Mononuclear cell (primary cell): ENCODE measurements at regions not wholly inside any gene's neighbourhood (a gene's known extent, or its start where the extent isn't known, plus 50 kb on each side); places are given as distances from the start of the nearest gene placed in this dataset.

Experiments used
- H3K27me3 ChIP-seq: 2 replicates; pipeline ENCODE4 v1.6.0; 2011; ENCODE audit warnings: low read length, control low read depth; ENCODE audit not compliant: insufficient read depth
- H3K4me1 ChIP-seq: 2 replicates; pipeline ENCODE4 v1.5.1; 2011; ENCODE audit warnings: mild to moderate bottlenecking, low read length, control low read depth; ENCODE audit not compliant: insufficient read depth
- H3K4me3 ChIP-seq: 2 replicates; pipeline ENCODE4 v1.5.1; 2011; ENCODE audit warnings: mild to moderate bottlenecking, low read length, moderate library complexity
- H3K9me3 ChIP-seq: 2 replicates; pipeline ENCODE4 v1.5.1; 2011; ENCODE audit warnings: low read depth, mild to moderate bottlenecking, control low read depth, low read length

- Histone ChIP-seq H3K9me3 (no peaks in the 10 kb centered on the region), H3K4me3 (no peak overlapping the region), H3K4me1 (peaks cover 4% of the 10 kb centered on the region), H3K27me3 (no peaks in the 10 kb centered on the region)
Observed at GRCh38 chr5:91235271-91235694, 147.8 kb downstream of the ARRDC3 start.

GRCh38 chr5:91232523-91232922 lies 150.6 kb downstream of the ARRDC3 start:
- H3K9me3 ChIP-seq: no peaks in the 10 kb centered on the region
- no peak overlapping the region for H3K4me3 ChIP-seq
- H3K27me3 ChIP-seq: no peaks in the 10 kb centered on the region
- peaks cover 10% of the 10 kb centered on the region for H3K4me1 ChIP-seq

GRCh38 chr5:91229031-91229727 lies 153.9 kb downstream of the ARRDC3 start:
- no peak overlapping the region for H3K4me3 ChIP-seq
- peaks cover 10% of the 10 kb centered on the region for H3K4me1 ChIP-seq
- H3K9me3 ChIP-seq: no peaks in the 10 kb centered on the region
- H3K27me3 ChIP-seq: no peaks in the 10 kb centered on the region

- H3K4me3 ChIP-seq: no peak overlapping the region
Observed at GRCh38 chr5:91228188-91228587, 154.9 kb downstream of the ARRDC3 start.

GRCh38 chr5:91225848-91226686 lies 157.1 kb downstream of the ARRDC3 start:
- Histone ChIP-seq H3K4me1 (peaks cover 6% of the 10 kb centered on the region), H3K9me3 (no peaks in the 10 kb centered on the region), H3K4me3 (no peak overlapping the region), H3K27me3 (no peaks in the 10 kb centered on the region)

More at GRCh38 chr5:91228188-91228587, 154.9 kb downstream of the ARRDC3 start:
- Histone ChIP-seq H3K9me3 (no peaks in the 10 kb centered on the region), H3K4me1 (peaks cover 10% of the 10 kb centered on the region), H3K27me3 (no peaks in the 10 kb centered on the region)

GRCh38 chr5:91224969-91225368 lies 158.1 kb downstream of the ARRDC3 start:
- peaks cover 6% of the 10 kb centered on the region for H3K4me1 ChIP-seq
- H3K27me3 ChIP-seq: no peaks in the 10 kb centered on the region
- no peak overlapping the region for H3K4me3 ChIP-seq
- no peaks in the 10 kb centered on the region for H3K9me3 ChIP-seq

- Histone ChIP-seq H3K9me3 (no peaks in the 10 kb centered on the region), H3K4me1 (peaks cover 9% of the 10 kb centered on the region), H3K4me3 (no peak overlapping the region), H3K27me3 (no peaks in the 10 kb centered on the region)
Observed at GRCh38 chr5:91224456-91224855, 158.7 kb downstream of the ARRDC3 start.

GRCh38 chr5:91223886-91224285 lies 159.2 kb downstream of the ARRDC3 start:
- Histone ChIP-seq H3K4me1 (peaks cover 13% of the 10 kb centered on the region), H3K27me3 (no peaks in the 10 kb centered on the region), H3K4me3 (no peak overlapping the region), H3K9me3 (no peaks in the 10 kb centered on the region)

GRCh38 chr5:91222482-91222881 lies 160.6 kb downstream of the ARRDC3 start:
- Histone ChIP-seq H3K9me3 (no peaks in the 10 kb centered on the region), H3K4me1 (peaks cover 12% of the 10 kb centered on the region), H3K27me3 (no peaks in the 10 kb centered on the region), H3K4me3 (no peak overlapping the region)

GRCh38 chr5:91221917-91222316 lies 161.2 kb downstream of the ARRDC3 start:
- no peaks in the 10 kb centered on the region for H3K9me3 ChIP-seq
- peaks cover 12% of the 10 kb centered on the region for H3K4me1 ChIP-seq
- H3K4me3 ChIP-seq: no peak overlapping the region
- H3K27me3 ChIP-seq: no peaks in the 10 kb centered on the region

GRCh38 chr5:91219803-91220371 lies 163.2 kb downstream of the ARRDC3 start:
- Histone ChIP-seq H3K4me3 (no peak overlapping the region), H3K27me3 (no peaks in the 10 kb centered on the region), H3K4me1 (peaks cover 12% of the 10 kb centered on the region), H3K9me3 (no peaks in the 10 kb centered on the region)

- no peaks in the 10 kb centered on the region for H3K27me3 ChIP-seq
- no peak overlapping the region for H3K4me3 ChIP-seq
- H3K9me3 ChIP-seq: no peaks in the 10 kb centered on the region
- peaks cover 12% of the 10 kb centered on the region for H3K4me1 ChIP-seq
Observed at GRCh38 chr5:91219091-91219802, 163.9 kb downstream of the ARRDC3 start.

GRCh38 chr5:91217859-91218258 lies 165.3 kb downstream of the ARRDC3 start:
- H3K9me3 ChIP-seq: no peaks in the 10 kb centered on the region
- no peak overlapping the region for H3K4me3 ChIP-seq
- H3K27me3 ChIP-seq: no peaks in the 10 kb centered on the region

GRCh38 chr5:91214571-91214970 lies 168.5 kb downstream of the ARRDC3 start:
- no peaks in the 10 kb centered on the region for H3K27me3 ChIP-seq
- H3K9me3 ChIP-seq: no peaks in the 10 kb centered on the region
- H3K4me3 ChIP-seq: no peak overlapping the region
- H3K4me1 ChIP-seq: peaks cover 20% of the 10 kb centered on the region

More at GRCh38 chr5:91217859-91218258, 165.3 kb downstream of the ARRDC3 start:
- peaks cover 13% of the 10 kb centered on the region for H3K4me1 ChIP-seq
